Renal cortex interstitium (tissue), 11 donors: ENCODE measurements at regions not wholly inside any gene's neighbourhood (a gene's known extent, or its start where the extent isn't known, plus 50 kb on each side); places are given as distances from the start of the nearest gene placed in this dataset.
"Not testable (repeated sequence)": the region's sequence is repeated elsewhere in the genome, so short reads cannot be mapped to it uniquely, and the experiment has no call there.

Experiments used
- DNase-seq, 11 donors: peaks; one replicate each; pipeline ENCODE4 v3.0.0-alpha.2; 2013; ENCODE audit warnings: low read depth in 9 of 11, low spot score in 4 of 11; ENCODE audit errors: extremely low read depth in 1 of 11

DNA sequence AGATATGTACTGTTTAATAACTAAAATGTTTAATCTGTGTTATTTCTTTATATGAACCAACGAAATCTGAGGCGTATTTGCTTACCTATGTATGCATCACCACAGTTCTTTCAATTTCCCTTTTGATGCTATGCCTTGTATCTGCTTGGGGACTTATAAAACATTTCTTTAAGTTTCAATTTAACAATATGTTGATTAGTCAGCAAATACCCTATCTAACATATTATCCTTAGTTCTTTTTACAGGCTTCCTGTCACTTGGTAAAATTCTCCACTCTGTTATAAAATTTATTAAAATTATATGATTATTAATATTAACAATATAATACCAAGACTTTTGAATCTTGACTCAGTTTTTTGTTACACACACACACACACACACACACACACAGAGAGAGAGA is 174.3 kb downstream of the CPS1 start:
- no peak for DNase-seq

GRCh38 chr2:210746826-210747225 is 190.4 kb downstream of the CPS1 start:
- not testable (repeated sequence) for DNase-seq

GRCh38 chr2:210752532-210752931 is 196.1 kb downstream of the CPS1 start:
- DNase-seq: no peak

DNA sequence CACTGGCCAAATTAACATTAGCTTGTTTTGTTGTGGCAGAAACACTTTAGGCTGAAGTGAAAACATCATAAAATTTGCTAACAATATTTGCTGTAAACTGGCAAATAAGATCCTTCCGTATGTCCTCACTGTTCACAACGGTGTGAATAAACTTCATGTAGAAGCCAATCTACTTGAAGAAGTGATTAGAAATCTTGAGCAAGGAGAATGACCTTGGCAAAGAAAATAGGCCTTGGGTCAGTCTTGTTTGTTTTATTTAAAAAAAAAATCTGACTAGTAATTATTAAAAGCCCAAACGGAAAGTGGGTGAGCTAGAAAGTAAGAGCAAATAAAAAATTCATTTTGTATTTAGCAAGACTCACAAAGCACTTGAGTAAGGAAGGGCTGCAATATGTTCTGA is 197.0 kb downstream of the CPS1 start:
- DNase-seq: no peak

DNA sequence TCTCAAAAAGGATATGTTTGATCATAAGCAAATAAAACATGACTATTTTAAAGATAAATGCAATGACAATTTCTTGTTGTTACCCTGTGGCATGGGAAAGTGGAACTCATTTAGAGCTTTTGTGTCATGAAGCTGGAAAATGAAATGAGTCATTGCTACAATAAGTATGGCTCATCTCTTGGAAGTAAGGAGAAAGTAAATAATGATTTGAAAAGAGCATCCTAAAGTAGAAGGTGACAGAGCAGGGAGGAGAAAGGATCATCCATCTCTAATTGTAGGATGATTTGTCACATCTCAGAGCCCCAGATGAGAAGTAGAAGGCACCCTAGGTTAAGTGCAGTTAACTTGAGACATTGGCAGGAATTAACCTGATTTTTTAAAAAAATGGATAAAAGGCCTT is 200.5 kb downstream of the CPS1 start:
- DNase-seq: no peak

DNA sequence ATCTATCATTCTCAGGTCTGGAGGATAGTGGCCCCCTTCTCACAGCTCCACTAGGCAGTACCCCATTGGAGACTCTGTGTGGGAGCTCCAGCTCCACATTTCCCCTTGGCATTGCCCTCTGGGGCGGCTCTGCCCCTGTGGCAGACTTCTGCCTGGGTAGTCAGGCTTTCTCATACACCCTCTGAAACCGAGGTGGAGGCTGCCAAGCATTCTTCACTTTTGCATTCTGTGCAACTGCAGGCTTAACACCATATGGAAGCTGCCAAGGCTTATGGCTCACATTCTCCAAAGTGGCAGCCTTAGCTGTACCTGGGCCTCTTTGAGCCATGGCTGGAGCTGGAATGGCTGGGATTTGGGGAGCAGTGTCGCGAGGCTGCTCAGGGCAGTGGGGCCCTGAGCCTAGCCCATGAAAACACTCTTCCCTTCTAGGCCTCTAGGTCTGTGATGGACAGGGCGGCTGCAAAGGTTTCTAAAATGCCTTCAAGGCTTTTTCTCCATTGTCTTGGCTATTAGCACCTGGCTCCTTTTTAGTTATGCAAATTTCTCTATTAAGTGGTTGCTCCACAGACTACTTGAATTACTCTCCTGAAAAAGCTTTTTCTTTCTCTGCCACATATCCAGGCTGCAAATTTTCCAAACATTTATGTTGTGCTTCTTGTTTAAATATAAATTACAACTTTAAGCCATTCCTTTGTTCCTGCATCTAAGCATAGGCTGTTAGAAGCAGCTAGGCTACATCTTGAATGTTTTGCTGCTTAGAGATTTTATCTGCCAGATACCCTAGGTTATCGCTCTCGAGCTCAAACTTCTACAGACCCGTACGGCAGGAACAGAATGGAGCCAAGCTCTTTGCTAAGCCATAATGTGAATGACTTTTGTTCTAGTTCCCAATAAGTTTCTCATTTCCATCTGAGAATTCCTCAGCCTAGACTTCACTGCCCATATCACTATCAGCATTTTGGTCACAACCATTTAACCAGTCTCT is 206.5 kb downstream of the CPS1 start:
- no peak for DNase-seq

- DNase-seq: no peak
Measured at GRCh38 chr2:210768329-210768910, 212.0 kb downstream of the CPS1 start.

DNA sequence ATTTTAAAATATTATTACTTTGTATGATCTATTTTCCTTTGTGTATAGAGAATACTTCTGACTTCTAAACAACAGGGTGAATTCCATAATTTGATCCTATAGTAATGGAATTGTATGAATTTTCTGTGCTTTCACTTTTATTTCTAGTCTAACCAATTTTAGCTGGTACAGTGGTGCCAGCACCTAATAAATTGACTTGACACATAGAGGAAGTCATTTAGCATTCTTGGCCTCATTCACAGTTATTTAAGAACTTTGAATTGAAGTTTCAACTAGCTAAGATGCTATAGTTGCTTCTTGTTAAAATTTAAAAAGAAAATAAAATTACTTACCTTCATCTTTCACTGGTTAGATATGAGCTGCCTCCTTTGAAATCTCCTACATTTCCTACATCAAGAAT is 220.4 kb downstream of the CPS1 start:
- no peak for DNase-seq

DNA sequence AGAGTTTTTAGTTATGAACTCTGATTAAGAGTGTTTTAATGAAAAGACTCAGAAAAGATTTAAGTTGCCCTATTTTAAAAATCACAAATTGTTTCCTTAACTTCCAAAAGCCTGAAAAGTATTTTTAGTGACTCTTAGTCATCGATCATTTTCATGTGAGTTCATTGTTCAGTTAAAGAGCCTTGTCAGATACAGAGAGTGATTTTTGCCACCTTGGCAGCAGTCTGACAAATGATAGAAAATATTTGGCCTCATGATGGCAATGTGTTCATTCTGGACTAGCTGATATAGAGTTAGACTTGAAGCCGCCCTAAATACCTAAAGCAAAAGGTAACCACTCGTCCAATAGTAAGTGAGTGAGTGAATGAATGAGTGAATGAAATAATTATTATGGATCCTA is 225.8 kb downstream of the CPS1 start:
- DNase-seq: no peak

DNA sequence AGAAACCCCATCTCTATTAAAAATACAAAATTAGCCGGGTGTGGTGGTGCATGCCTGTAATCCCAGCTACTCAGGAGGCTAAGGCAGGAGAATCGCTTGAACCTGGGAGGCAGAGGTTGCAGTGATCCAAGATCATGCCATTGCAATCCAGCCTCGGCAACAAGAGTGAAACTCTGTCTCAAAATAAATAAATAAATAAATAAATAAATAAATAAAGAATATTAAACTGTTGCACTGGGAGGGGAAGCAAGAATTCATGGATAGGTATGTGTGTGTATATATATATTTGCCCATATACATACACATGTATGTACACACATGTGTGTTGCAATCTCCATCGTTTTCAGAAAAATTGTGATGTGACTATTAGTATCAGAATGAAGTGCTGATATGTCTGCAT is 231.4 kb downstream of the CPS1 start:
- not testable (repeated sequence) for DNase-seq

DNA sequence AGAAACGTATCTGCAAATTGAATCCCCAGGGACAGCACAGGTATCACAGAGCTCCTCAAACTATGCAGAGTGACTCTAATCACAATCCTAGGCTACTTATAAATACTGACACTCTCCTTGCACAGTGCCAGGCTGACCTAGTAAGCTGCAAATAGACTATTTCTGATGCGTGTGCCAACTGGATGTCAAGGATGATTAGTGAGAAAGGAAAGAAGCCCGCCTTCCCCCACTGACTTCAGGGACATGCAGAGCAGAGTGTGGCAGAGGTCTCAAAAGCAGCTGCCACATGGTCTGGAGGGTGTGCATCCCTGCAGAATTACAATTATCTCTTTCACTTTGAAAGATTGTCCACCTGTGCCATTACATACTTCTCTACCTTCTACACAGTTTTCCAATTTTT is 235.6 kb downstream of the CPS1 start:
- no peak for DNase-seq

- no peak for DNase-seq
Measured at GRCh38 chr2:210795506-210795905, 239.1 kb downstream of the CPS1 start.

DNA sequence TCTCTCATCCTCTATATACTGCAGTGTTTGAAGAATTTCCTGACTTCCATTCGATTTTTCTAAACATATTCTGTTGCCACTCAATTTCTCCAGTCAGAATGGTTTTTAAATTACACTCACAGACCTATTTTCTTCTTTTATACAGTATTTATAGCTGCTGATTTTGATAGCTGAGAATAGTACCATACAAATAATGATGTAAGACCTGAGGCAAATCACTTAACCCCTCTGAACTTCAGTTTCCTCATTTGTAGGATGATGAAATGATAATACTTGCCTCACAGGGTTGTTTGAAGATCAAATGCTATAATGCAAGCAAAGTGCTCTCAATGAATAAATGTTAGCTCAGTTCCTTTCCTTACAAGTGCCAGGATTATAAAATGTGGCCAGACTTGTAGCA is 241.8 kb downstream of the CPS1 start:
- DNase-seq: no peak

DNA sequence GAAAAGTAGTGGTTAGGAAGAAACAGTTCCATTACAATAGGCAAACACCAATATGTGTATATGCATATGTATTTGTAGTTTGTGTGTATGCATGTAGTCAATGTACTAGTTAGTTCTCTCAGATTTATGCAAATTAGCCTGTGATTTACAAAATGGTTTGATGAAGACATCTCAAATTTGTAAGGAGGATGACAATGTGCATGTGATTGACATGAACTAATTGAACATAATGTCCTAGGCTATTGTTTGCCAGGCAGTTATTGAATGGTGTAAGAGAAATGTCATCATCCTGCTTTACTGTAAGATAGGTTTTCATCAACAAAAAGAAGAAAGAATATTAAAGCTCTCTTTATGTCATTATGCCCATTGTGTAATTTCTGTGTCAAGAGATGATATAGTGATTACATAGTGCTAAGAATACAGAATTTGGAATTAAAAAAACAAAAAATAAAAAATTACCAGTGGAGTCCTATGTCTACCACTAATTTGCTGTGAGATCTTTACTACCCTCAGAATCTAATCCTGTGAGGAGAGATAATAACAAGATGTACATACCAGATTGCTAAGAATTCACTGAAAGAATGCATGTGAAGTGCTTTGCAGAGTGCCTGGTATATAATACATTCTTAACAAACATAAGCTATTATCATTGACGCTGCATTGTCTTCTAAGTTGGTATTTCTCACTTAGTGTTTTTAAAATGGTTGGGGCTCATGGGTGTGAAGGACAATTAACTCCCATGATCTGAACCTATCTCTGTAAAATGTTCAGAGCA is 258.0 kb downstream of the CPS1 start:
- DNase-seq: no peak

DNA sequence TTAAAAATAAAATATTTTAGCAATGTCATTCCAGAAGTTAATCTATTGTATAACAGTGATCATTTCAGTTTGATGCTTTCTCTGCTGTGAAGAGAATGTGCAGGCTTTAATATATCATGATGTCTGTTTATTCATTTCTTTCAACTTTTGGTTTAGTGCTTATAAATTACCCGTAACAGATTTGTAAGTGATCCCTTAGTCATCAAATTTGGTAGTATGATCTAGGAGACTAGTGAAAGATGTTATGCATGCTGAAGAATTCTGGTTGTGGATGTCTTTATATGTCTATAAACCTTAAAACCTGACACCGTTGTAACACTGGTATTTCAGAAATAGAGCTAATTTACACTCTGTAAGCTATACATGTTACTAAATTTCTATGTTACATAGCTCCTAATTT is 260.4 kb downstream of the CPS1 start:
- DNase-seq: no peak

- no peak for DNase-seq
Measured at GRCh38 chr2:210818473-210818872, 262.1 kb downstream of the CPS1 start.

DNA sequence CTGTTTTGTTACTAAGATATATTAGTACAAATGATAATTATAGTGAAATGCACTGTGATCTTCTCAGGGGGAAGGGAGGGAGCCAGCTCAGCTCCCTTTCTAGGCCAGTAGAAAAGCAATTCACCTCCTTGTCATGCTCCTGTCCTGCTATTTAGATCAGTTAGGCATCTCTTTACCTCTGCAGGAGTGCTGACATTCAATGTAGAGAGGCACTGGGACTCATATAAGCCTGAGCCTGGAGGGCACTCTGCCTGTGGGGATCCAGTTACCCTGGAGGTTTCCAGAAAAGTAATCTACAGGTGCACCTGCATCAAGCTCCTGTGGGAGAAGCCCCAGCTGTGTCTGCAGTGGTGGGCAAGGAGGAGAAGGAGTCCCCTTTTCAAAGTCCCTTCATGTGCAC is 277.0 kb downstream of the CPS1 start:
- no peak for DNase-seq

- no peak for DNase-seq
Measured at GRCh38 chr2:210839034-210839433, 282.6 kb downstream of the CPS1 start.

DNA sequence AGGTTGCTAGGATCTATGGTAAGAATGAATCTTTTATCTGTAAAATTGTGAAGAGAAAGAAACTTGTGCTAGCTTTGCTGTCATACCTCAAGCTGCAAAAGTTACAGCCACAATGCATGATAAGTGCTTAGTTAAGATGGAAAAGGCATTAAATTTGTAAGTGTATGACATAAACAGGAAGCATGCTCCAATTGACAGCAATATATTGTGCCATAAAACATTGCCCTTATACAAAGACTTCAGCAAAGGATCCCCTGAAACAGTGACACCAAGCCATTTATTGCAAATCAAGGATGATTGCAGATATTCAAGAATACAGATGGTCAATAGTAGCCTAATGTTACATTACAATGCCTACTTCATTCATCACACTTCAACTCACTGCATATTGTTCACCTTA is 283.1 kb downstream of the CPS1 start:
- no peak for DNase-seq

DNA sequence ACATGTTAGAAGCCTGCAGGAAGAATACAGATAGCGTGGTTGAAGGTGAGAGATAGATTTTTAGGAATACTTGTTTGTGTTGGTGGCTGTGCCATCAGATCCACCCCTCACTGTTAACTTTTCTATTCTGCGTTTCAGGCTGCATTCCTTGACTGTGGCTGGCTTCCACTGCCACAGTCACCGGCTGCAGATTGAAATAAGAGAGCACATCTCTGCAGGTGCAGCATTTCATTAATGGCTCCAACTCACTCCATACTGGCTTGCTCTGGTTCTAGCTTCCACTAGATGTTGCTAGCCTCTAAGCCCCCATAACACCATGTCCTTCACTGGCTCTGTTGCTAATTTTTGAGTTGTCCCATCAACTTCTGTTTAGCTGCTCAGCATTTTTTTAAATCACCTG is 286.5 kb downstream of the CPS1 start:
- peak in 1 of 11 donors; percentile 0 for DNase-seq
